Kidney (tissue), 13 donors: ENCODE measurements at regions not wholly inside any gene's neighbourhood (a gene's known extent, or its start where the extent isn't known, plus 50 kb on each side); places are given as distances from the start of the nearest gene placed in this dataset.

Experiments
- DNase-seq, 5 donors: peaks; one replicate each; pipeline ENCODE4 v3.0.0-alpha.2; 2013 to 2020
- FAIRE-seq: peaks from 2 replicates; lab custom pipeline; 2012; peaks lifted over from hg19 to GRCh38; lab: Jason Lieb, UNC
- H3K27ac ChIP-seq, 2 donors: one replicate each; pipeline ENCODE4 v1.7.0; 2013; ENCODE audit warnings: low read depth in 2 of 2, low read length in 2 of 2, inconsistent platforms in 1 of 2
- H3K27me3 ChIP-seq: one replicate; pipeline ENCODE4 v1.7.1; 2013; ENCODE audit warnings: low read length, inconsistent platforms; ENCODE audit not compliant: control insufficient read depth, insufficient read depth
- H3K36me3 ChIP-seq, 3 donors: one replicate each; pipeline versions ENCODE4 v1.7.0 to v1.7.1; 2013; ENCODE audit warnings: low read length in 3 of 3, control low read depth in 1 of 3, inconsistent platforms in 1 of 3; ENCODE audit not compliant: insufficient read depth in 3 of 3, control insufficient read depth in 2 of 3
- H3K4me1 ChIP-seq, 3 donors: one replicate each; pipeline versions ENCODE4 v1.7.0 to v1.7.1; 2013; ENCODE audit warnings: low read length in 3 of 3, inconsistent platforms in 1 of 3, low read depth in 1 of 3; ENCODE audit not compliant: control insufficient read depth in 2 of 3, insufficient read depth in 2 of 3
- H3K4me3 ChIP-seq, 3 donors: one replicate each; pipeline versions ENCODE4 v1.7.0 to v1.8.1; 2013; ENCODE audit warnings: low read length in 3 of 3, control low read depth in 1 of 3, inconsistent platforms in 1 of 3
- H3K9ac ChIP-seq, 3 donors: one replicate each; pipeline versions ENCODE4 v1.7.0 to v1.7.1; 2013; ENCODE audit warnings: low read length in 3 of 3, control low read depth in 1 of 3, inconsistent platforms in 1 of 3
- H3K9me3 ChIP-seq, 3 donors: one replicate each; pipeline versions ENCODE4 v1.7.0 to v1.7.1; 2013; ENCODE audit warnings: low read length in 3 of 3, control low read depth in 1 of 3, inconsistent platforms in 1 of 3; ENCODE audit not compliant: control insufficient read depth in 2 of 3, insufficient read depth in 1 of 3
- CTCF ChIP-seq: IDR thresholded peaks from 3 replicates; pipeline ENCODE4 v1.5.1; 2012; ENCODE audit warnings: mild to moderate bottlenecking, moderate library complexity, borderline replicate concordance; ENCODE audit not compliant: insufficient read depth; ENCODE audit errors: extremely low read depth
- intact Hi-C: fragments of 100-400 bp; cut with DNase I; formaldehyde crosslinking; loops from one replicate; pipeline ENCODE4 v1.11.1; 2022
- donor health status: control.
- donor health status: control.
- donor health status: control.
- donor health status: control.
- donor health status: control.
- donor health status: DM: yes; HTN: yes; CAD: no.
- donor health status: Normal renal cell carcinoma (clear cell type).

DNA sequence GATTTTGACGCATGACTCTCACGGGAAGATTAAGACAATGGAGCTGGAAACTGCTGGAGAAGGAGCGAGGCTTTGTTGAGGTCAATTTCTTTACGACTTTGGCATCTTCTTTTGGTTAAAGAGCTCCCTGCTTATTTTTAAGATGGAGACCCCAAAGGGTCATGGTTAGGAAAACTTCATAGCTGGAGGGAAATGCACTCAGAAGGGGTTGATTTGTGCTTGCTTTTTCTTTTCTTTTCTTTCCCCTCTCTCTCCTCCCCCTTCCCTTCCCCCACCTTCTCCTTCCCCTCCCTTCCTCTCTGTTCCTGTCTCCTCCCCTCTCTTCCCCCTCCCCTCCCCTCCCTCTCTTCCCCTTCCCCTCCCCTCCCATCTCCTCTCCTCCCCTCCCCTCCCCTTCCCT, 79.0 kb downstream of the TNP1 start:
- no peak for FAIRE-seq
- H3K9me3 ChIP-seq, result no peaks in the 10 kb centered on the region
- intact Hi-C loops, result no loop called here

GRCh38 chr2:216777637-216778273, 82.1 kb downstream of the TNP1 start:
- DNase-seq (peak in 1 of 5 donors; percentile 28), FAIRE-seq (no peak)
- intact Hi-C loops, result no loop called here
- TF ChIP-seq CTCF, result peak; percentile 43
- Histone ChIP-seq H3K9ac (no peak overlapping the region), H3K9me3 (no peaks in the 10 kb centered on the region), H3K4me1 (peaks cover 0 to 4% (median 0%) of the 10 kb centered on the region in 3 donors), H3K27ac (no peak overlapping the region), H3K36me3 (no peaks in the 10 kb centered on the region), H3K4me3 (no peak overlapping the region), H3K27me3 (no peaks in the 10 kb centered on the region)

More for the DNA sequence above, 79.0 kb downstream of the TNP1 start:
- Histone ChIP-seq H3K4me1 (no peaks in the 10 kb centered on the region), H3K27ac (no peak overlapping the region), H3K9ac (no peak overlapping the region), H3K27me3 (no peaks in the 10 kb centered on the region), H3K36me3 (no peaks in the 10 kb centered on the region), H3K4me3 (no peak overlapping the region)
- DNase-seq, result no peak
- TF ChIP-seq CTCF, result no peak

DNA sequence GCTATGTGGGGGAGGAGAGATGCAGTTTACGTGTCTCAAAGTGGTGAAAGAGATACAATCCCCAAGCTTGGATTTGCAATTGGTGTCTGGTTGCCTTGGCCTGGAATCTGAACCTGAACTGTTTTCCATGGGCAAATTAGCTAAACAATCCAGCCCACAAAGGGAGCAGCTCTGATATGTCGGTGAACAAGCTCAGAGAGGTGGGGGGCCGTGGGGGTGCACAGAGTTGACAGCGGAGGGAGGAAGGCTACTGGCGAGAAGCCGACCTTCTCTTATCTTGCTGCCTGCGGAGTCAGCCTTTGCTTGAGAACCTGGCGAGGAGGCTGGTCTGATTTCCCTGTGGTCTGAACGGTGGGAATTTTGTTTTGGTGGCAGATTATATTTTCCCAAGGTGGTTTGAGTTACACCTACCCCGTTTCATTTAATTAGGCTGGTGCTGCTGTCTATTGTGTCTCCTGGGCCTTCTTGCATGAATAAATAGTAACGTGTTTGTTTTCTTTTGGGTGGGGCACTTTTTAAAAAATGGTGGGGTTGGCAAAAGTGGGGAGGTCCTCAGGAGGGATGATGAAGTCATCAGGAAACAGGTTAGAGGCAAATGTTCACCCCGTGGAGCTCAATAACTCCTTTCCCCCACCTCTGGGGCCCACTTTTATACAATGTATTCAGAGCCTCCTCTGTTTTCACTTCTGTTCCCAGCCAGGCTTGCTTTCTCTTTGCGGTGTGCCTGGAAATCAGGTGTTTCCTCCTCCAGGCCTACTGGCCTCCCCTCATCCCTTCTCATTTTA, 80.9 kb upstream of the IGFBP5 start:
- H3K9ac ChIP-seq, result no peak overlapping the region
- no peaks in the 10 kb centered on the region for H3K36me3 ChIP-seq
- H3K27me3 ChIP-seq, result no peaks in the 10 kb centered on the region
- FAIRE-seq (no peak), DNase-seq (peak in 4 of 5 donors; percentile 59 to 79 (median 70))
- no peaks in the 10 kb centered on the region for H3K9me3 ChIP-seq
- no peak for TF ChIP-seq CTCF
- H3K4me3 ChIP-seq, result no peak overlapping the region
- H3K27ac ChIP-seq, result no peak overlapping the region
- intact Hi-C loops, result no loop called here
- H3K4me1 ChIP-seq, result peaks cover 0 to 4% (median 0%) of the 10 kb centered on the region in 3 donors
